K562 (cell line): ENCODE measurements at regions not wholly inside any gene's neighbourhood (a gene's known extent, or its start where the extent isn't known, plus 50 kb on each side); places are given as distances from the start of the nearest gene placed in this dataset.

Source experiments
- ARHGAP35 ChIP-seq: fragments of 450-650 bp; IDR thresholded peaks from 2 replicates; pipeline ENCODE4 v1.6.1; 2018; ENCODE audit not compliant: partially characterized antibody
- ARID1B ChIP-seq: fragments of 450-650 bp; IDR thresholded peaks from 2 replicates; pipeline ENCODE4 v1.6.1; 2016; ENCODE audit warnings: antibody characterized with exemption, mild to moderate bottlenecking, inconsistent platforms
- BRD9 ChIP-seq: fragments of 450-650 bp; IDR thresholded peaks from 2 replicates; pipeline ENCODE4 v1.6.1; 2018; ENCODE audit warnings: low read depth; ENCODE audit not compliant: partially characterized antibody
- CBX1 ChIP-seq: sonication (generic); IDR thresholded peaks from 2 replicates; pipeline ENCODE4 v1.6.1; 2016; ENCODE audit warnings: antibody characterized with exemption, low read depth, mild to moderate bottlenecking
- CUX1 ChIP-seq: fragments of 200-800 bp; sonication (Bioruptor generic); IDR thresholded peaks from 2 replicates; pipeline ENCODE4 v1.6.1; 2016; ENCODE audit warnings: missing genetic modification characterization, missing compliant biosample characterization
- EP400 ChIP-seq: fragments of 450-650 bp; IDR thresholded peaks from 2 replicates; pipeline ENCODE4 v1.6.1; 2017; ENCODE audit warnings: antibody characterized with exemption, mild to moderate bottlenecking, moderate library complexity
- ETV5 ChIP-seq: sonication (generic); formaldehyde crosslinking; IDR thresholded peaks from 2 replicates; pipeline ENCODE4 v1.4.0; 2020; ENCODE audit warnings: low read depth, mild to moderate bottlenecking, missing genetic modification reagents
- HOMEZ ChIP-seq: fragments of 250-450 bp; sonication (Bioruptor Pico); IDR thresholded peaks from 2 replicates; pipeline ENCODE4 v1.4.0; 2020; ENCODE audit warnings: mild to moderate bottlenecking, moderate library complexity
- KDM1A ChIP-seq, 2 experiments: fragments of 450-650 bp; IDR thresholded peaks; 2 replicates each; pipeline ENCODE4 v1.6.1; 2016; ENCODE audit warnings: mild to moderate bottlenecking in 2 of 2
- MECOM ChIP-seq: fragments of 250-450 bp; sonication (Bioruptor Pico); IDR thresholded peaks from 2 replicates; pipeline ENCODE4 v1.8.0; 2022; ENCODE audit warnings: inconsistent platforms
- NFIX ChIP-seq: fragments of 250-450 bp; sonication (Bioruptor Pico); IDR thresholded peaks from 2 replicates; pipeline ENCODE4 v1.4.0; 2020; ENCODE audit warnings: low read depth, mild to moderate bottlenecking, moderate library complexity
- SREBF1 ChIP-seq: fragments of 150-350 bp; IDR thresholded peaks from 2 replicates; pipeline ENCODE4 v1.6.1; 2014; ENCODE audit warnings: antibody characterized with exemption, low read depth, low read length, borderline replicate concordance
- ZFP91 ChIP-seq: sonication (generic); formaldehyde crosslinking; IDR thresholded peaks from 2 replicates; pipeline ENCODE4 v1.8.0; 2022; ENCODE audit warnings: mild to moderate bottlenecking, missing genetic modification reagents
- ZNF592 ChIP-seq: fragments of 450-650 bp; IDR thresholded peaks from 2 replicates; pipeline ENCODE4 v1.6.1; 2017; ENCODE audit warnings: antibody characterized with exemption, mild to moderate bottlenecking

- TF ChIP-seq CUX1 (CRISPR knock-in tag) (no peak), ZNF592 (peak; percentile 99), ARHGAP35 (no peak), CBX1 (no peak), ZFP91 (CRISPR knock-in tag) (no peak), ARID1B (peak; percentile 91), HOMEZ (no peak), EP400 (peak; percentile 84), KDM1A (IDR thresholded peaks at IDR 0.05) (0 out of 4 replicates have a peak, but pooled peaks of 1 of the 2 experiments have one; percentile 3), NFIX (CRISPR knock-in tag) (no peak), MECOM (CRISPR knock-in tag) (peak; percentile 62; the same call in 1 of the 2 replicates), ETV5 (CRISPR knock-in tag) (no peak), BRD9 (peak; percentile 51), SREBF1 (no peak)
Measured at GRCh38 chr7:106501605-106502580, 159.1 kb downstream of the CCDC71L start (continued).
